ENCODE measurements at regions not wholly inside any gene's neighbourhood (a gene's known extent, or its start where the extent isn't known, plus 50 kb on each side); places are given as distances from the start of the nearest gene placed in this dataset.

DNA sequence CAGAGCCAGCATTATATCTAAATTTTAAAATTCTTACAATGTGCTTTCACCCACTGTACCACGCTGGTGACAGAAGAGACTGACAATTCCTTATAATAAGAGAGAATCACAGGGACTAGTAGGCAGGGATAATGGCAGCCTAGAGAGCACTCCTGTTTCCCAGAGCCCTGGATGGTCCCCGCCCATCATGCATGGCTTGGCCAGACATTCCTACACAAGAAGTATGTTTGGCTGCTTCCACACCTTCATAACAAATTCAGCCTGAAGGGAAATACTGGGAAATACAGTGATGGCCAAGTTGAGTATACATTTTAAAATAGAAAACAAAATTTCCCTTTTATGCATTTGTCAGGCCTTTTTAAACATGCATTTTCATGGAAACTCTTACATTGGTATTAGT is 193.5 kb upstream of the ELL2 start:
- TF ChIP-seq, protein P1, sequence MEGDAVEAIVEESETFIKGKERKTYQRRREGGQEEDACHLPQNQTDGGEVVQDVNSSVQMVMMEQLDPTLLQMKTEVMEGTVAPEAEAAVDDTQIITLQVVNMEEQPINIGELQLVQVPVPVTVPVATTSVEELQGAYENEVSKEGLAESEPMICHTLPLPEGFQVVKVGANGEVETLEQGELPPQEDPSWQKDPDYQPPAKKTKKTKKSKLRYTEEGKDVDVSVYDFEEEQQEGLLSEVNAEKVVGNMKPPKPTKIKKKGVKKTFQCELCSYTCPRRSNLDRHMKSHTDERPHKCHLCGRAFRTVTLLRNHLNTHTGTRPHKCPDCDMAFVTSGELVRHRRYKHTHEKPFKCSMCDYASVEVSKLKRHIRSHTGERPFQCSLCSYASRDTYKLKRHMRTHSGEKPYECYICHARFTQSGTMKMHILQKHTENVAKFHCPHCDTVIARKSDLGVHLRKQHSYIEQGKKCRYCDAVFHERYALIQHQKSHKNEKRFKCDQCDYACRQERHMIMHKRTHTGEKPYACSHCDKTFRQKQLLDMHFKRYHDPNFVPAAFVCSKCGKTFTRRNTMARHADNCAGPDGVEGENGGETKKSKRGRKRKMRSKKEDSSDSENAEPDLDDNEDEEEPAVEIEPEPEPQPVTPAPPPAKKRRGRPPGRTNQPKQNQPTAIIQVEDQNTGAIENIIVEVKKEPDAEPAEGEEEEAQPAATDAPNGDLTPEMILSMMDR (IDR thresholded peaks at IDR 0.05) = no peak
- TF ChIP-seq POLR2AphosphoS5 (IDR thresholded peaks at IDR 0.05) = no peak
